ENCODE measurements at regions not wholly inside any gene's neighbourhood (a gene's known extent, or its start where the extent isn't known, plus 50 kb on each side); places are given as distances from the start of the nearest gene placed in this dataset.

- TF ChIP-seq CTCF (IDR thresholded peaks at IDR 0.05), result no peak
- TF ChIP-seq POLR2A (IDR thresholded peaks at IDR 0.05), result no peak
- no peak for TF ChIP-seq EP300 (IDR thresholded peaks at IDR 0.05)
Measured at GRCh38 chr5:93279296-93279963, 301.6 kb downstream of the NR2F1-AS1 start.
